Stimulated activated CD4-positive, alpha-beta T cell treated with anti-CD3 and anti-CD28 coated beads, Interleukin-2, amount 100 ng/mL, for 4 hours (primary cell): ENCODE measurements at regions not wholly inside any gene's neighbourhood (a gene's known extent, or its start where the extent isn't known, plus 50 kb on each side); places are given as distances from the start of the nearest gene placed in this dataset.
"Not testable (repeated sequence)": the region's sequence is repeated elsewhere in the genome, so short reads cannot be mapped to it uniquely, and the experiment has no call there.

Experiments used
- DNase-seq: peaks from one replicate; pipeline ENCODE4 v3.0.0-alpha.2; 2020; ENCODE audit warnings: low read depth

GRCh38 chr15:70398694-70399093, 301.0 kb upstream of the TLE3 start:
- no peak for DNase-seq

DNA sequence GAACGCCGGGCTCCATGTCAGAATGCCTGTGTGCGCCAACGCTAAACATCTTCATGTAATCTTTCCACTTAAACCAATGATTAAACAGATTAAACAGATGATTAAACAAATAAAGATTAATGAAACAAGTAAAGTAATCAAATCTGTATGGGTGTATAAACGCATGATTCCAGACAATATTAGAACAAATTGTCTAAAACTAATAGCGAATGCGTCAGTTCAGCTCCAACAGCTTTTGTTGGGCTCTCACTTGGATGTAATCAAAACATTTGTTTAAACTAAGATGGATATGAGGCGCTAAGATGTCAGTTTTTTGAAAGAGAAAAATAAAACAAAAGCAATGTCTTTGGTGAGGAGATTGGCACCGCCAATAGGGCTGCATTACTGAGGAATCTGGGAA, 299.1 kb upstream of the TLE3 start:
- no peak for DNase-seq

- DNase-seq, result no peak
These were observed 297.4 kb upstream of the TLE3 start for GRCh38 chr15:70395164-70395563.

GRCh38 chr15:70390723-70391122, 293.0 kb upstream of the TLE3 start:
- DNase-seq, result no peak

DNA sequence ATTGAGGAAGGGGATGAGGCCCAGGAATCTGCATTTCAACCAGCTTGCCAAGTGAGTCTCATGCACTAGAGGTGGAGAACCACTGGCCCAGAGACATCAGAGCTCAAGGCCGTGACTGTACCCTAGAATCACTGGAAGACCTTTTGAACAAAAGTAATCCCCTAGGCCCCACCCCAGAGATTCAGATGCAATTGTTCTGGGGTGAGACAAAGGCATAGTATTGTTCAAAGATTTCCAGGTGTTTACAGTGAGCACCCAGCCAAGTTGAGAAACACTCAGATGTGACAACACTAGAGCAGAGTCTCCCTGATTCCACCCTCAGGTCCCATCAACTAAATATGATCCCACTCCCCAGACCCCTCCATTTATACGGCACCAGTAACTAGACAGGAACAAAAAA, 290.3 kb upstream of the TLE3 start:
- DNase-seq, result no peak

DNA sequence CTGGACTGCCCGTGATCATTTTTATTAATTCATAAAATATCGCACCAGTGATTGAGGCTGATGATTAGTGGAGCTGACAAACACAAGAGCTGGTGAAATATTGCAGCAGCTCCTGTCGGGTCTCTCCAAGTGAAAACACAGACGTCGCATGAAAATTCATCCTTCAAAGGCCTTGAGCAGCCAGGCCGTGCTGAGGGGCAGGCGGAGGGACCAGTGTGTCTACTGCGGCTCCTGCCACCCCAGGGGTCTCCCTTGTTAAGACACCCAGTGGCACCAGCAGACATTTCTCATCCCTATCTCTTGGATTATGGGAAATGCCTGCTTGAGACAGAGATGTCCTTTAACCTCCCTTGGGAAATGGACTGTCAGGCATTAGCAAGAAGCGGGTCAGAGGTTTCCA, 289.4 kb upstream of the TLE3 start:
- DNase-seq, result no peak

DNA sequence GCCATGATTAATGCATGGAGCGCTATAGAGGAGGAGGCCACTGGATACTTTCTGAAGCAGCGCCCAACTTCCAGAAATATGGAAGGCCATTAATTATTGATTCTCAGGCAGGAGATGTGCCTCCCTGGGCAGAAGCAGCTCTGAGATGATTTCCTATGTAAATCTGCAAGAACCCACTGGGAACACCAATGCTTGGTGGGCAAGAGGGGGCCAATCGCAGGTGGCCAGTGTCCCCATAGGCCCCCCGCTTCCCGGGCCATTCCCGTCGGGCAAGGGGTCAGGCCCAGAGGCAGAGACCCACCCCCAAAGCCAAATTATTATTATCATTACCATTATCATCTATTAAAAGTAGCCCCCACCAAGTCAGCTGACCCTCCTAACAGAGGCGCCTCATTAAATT, 288.0 kb upstream of the TLE3 start:
- DNase-seq, result no peak

DNA sequence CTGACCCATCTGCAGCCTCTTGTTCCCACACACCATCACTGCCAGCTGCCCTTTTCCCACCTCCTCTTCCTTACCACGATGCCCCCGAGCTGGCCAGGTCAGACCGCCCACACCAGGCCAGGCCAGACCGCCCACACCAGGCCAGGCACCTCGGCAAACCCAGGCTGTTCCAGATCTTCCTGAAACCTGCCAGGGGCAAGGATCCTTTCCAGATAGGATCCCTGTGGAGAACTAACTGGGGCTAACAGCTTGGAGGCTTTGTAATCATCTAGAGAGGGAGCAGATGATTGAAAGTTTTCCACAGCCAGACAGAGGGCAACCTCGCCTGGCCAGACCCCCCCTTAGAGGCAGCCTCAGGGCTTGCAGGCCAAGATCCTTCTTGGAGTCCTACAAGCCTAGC, 287.3 kb upstream of the TLE3 start:
- DNase-seq, result no peak

DNA sequence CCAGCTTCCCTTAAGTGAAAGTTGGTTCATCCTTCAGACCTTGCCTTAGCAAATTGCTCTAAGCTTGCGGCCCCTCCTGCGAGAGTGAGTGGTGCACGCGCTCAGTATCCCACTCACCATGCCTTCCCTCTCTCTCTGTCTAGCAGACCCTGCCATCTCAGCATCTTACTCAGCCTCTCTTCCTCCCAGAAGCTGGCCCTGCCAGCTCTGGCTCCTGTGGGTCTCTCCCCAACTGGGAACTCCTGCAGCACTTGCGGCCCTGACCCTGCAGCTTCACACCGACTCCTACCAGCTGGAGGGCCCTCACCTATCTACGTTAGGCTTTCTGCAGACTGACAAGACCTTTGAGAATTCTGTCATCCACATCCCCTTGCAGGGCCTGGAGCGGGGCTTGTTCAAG, 286.1 kb upstream of the TLE3 start:
- no peak for DNase-seq

- DNase-seq, result no peak
These were observed 285.2 kb upstream of the TLE3 start for GRCh38 chr15:70382762-70383458.

DNA sequence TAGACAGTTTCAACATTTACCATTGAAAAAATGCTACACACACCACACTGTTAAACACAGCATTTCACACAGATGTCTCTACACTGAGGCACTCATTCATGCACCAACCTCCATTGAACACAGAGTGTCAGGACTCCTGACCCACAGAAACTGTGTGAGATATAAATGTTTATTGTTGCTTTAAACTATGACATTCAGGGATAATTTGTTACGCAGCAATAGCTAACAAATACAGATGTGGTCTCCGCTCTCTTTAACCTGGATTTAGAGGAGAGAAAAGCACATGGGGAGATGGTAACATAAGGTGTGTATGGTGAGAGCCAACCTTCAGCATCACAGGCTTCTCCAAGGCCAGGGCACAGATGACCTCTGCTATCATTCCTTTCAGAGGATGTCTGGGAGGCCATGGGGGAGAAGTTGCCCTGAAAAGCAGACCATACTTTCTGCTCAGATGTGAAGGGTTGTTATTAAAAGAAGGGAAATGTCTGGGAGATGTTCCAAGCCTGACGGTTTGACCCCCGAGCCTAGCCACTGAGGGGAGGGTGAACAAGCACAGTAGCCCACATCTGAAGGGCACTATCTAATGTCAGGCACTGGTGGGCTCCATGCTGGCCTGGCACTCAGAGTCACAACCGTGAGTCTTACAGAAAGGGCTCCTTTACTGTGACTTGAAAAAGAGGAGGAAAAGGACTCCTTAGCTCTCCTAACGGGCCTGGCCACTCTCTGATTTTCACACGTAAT, 284.5 kb upstream of the TLE3 start:
- no peak for DNase-seq

DNA sequence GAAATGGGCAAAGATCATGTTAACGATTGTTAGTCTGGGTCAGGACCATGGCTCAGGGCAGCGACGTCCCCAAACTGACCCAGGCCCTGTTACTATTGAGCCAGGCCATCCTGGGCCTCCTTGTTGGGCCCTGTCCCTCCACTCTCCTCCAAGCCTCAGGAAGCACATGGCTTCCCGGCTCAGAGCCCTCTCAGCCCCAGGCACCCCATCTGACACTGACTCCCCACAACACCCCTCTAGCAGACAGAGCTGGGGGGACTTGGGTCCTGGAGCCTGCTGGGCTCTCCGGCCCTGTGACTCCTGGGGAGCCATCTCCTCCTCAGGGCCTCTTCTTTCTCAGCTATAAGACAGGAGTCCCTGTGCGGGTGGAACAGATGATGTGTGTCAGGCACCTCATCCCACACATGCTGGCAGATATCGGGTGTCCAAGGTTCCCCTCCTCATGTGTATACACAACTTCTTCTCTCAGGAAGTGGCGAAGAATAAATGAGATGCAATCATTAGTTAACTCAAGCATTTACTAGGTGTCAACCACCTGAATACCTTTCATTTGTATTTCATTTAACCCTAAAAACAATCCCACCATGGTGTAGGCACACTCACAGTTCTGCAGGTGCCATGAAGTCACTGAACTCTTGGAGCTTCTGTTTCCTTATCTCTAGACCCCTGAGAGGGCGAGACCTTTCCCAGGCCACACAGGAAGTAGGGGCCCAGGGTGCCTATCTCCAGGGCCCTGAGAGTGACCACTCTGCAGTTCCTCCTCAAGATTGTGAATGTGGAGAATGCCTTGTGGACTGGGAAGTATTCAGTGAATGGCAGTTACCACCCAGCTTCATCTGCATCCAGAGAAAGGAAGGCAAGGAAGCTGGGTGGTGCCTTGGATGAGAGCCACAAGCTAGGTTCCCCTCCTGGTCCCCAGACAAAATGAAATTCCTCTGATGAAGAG, 282.5 kb upstream of the TLE3 start:
- DNase-seq, result no peak

DNA sequence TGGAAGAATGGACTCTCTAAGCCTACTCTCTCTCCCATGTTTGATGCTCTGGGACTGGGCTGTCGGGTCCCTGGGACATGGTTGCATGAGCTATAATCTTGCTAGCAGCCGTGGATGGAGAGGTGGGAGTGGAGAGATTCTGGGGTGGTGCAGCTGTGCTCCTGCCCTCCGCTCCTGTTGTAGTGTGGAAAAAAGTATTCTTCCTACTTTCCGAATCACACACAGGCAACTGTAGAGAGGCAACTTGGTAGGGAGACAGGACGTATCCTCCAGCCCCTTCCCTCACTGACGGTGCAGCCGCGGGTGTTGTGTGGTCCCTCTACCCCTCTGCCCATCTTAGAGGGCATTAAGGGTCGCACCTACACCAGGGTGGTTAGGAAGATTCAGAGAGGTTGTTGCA, 281.4 kb upstream of the TLE3 start:
- no peak for DNase-seq

DNA sequence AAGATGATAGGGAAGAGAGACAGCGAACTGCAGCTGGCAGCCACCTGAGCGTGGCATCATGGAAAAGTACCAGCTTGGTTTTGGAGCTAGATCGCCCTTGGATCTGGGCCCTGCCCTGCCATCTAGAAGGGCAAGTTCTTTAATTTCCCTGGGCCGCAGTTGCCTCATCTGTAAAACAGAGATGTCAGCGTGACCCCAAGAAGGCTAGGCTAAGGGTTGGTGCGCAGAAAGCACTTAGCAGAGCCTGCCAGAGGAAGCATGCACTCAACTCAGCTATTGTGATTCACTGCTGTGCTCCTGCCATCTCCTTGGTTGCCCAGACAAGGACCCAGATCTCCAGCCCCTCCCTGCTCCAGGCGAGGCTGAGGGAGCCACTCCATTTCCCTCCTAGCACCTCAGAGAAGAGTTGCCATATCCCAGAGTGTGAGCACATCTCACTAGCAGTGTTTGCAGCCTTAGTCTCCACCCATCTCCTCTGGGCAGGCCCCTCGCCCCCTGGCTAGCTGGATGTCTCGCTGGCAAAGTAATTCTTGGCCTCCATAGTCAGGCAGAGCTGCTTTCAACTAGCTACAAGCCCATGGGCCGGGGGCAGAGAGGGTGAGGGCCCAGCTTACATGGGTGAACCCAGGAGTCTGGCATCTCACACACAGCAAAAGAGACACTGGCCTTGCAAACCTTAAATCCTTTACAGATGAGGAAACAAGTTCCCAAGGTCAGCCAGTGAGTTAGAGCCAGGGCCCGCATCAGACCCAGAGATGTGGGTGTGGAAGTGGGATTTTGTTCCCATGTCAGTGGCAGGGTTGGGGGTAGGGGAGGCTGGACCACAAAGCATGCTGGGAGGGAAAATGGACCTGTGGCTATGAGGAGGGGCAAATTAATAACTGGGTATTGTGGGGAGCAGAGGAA, 280.7 kb upstream of the TLE3 start:
- no peak for DNase-seq

DNA sequence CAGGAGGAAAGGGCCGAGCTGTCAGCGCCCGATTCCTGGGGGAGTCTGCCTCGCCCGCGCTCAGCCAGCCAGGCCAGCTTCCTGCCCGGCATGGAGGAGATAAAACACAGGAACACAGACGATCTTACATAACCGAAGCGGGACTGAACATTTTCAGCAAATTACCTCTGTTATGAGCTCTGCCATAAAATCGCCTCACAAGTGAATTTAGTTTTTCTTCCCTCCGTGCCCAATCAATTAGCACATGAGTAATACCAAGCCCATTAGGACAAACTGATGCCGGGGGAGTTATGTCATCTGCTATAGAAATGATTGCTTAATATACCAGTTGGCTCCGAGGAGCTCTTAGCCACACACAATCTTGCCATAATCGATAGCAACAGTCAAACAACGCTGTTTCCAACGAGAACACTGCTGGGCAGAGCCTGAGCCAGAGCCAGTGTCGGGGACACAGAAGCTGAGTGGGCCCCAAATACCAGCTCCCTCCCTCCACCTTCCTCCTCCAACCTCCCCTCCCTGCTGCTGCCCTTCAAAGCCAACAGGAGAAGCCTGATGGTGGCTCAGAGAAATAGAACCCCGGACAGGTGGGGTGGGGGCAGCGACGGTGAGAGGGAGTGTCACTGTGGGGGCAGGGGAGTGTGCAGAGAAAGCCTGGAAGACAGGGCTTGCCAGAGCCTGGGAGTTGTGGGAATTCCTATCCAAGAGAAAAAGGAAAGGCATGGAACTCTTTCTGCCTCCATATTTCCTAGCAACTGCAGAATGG, 279.4 kb upstream of the TLE3 start:
- DNase-seq, result no peak

DNA sequence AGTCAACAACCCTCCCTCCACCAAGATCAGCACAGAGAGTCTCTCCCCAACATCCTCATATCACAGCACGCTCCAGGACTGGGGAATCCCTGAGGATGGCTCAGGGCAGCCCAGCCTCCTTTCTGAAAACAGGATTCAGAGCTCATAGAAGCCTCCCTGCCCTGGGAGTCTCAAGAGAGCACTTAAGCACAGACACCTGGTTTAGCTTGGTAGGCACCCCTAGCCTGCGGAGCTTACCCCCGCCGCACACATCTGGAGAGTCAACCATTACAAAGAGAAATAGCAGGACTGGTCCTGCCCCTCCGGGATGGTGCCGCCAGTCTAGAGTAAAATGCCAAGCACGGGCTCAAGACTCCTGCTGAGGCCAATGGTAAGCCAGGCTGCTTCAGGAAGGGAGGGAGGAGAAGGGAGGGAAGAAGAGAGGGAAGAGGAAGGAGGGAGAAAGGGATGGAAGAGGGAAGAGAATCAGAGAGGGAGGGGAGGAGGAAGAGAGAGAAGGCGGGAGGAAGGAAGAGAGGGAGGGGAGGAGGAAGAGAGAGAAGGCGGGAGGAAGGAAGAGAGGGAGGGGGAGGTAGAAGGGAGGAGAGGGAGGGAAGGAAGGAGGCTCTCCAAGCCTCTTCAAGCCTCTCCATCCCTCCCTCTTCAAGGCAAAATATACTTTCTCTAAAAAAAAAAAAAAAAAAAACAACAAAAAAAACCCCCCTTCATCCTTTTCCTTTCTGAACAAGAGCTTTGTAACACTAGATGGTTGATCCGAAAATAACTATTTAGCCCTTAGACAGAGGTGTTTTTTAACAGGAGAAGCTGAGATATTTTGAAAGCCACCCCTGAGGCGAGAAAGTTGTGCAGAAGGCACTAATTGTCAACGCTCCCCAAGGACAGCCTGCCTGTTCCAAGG, 278.6 kb upstream of the TLE3 start:
- DNase-seq, result no peak

GRCh38 chr15:70375586-70375985, 277.9 kb upstream of the TLE3 start:
- no peak for DNase-seq

GRCh38 chr15:70375006-70375431, 277.3 kb upstream of the TLE3 start:
- no peak for DNase-seq

DNA sequence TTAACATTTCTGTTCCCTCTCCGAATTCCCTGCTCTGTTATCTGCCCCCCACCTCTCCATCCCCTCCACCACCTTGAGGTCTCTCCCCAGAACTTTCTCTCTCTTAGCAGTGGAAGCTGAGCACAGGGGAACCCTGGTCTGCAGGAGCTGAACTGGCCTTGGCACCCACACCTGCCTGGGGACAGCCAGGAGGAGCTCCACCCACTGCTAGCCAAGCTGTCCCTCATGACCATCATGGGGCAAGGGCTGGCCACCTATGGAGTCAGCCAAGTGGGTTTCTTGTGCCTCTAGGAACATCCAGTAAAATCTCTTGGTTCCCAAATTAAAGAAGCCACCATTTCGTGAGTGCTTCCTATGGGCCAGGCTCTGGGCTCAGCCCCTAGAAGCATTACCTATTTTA, 276.4 kb upstream of the TLE3 start:
- no peak for DNase-seq

- not testable (repeated sequence) for DNase-seq
These were observed 275.7 kb upstream of the TLE3 start for GRCh38 chr15:70373439-70373838.
